Transverse colon (tissue), 4 donors: ENCODE measurements at regions not wholly inside any gene's neighbourhood (a gene's known extent, or its start where the extent isn't known, plus 50 kb on each side); places are given as distances from the start of the nearest gene placed in this dataset.

Experiments used
- DNase-seq: peaks from one replicate; pipeline ENCODE4 v3.0.0-alpha.2; 2019
- H3K27ac ChIP-seq, 4 donors: fragments of 200-600 bp; sonication (generic); 2 replicates each; pipeline ENCODE4 v1.5.1; 2016 to 2018; ENCODE audit warnings: inconsistent platforms in 4 of 4
- H3K27me3 ChIP-seq: fragments of 200-600 bp; sonication (generic); 2 replicates; pipeline ENCODE4 v1.5.1; 2017; ENCODE audit warnings: inconsistent platforms
- H3K36me3 ChIP-seq, 4 donors: fragments of 200-600 bp; sonication (generic); 2 replicates each; pipeline ENCODE4 v1.5.1; 2017 to 2019; ENCODE audit warnings: inconsistent platforms in 4 of 4
- H3K4me1 ChIP-seq, 4 donors: fragments of 200-600 bp; sonication (generic); 2 replicates each; pipeline ENCODE4 v1.5.1; 2017 to 2020; ENCODE audit warnings: inconsistent platforms in 4 of 4
- H3K4me3 ChIP-seq, 4 donors: fragments of 200-600 bp; sonication (generic); 1 replicate in 1 of 4; 2 replicates in 3 of 4; pipeline versions ENCODE4 v1.5.1 to v1.6.1; 2017 to 2019; ENCODE audit warnings: inconsistent platforms in 4 of 4
- H3K9me3 ChIP-seq, 2 donors: fragments of 200-600 bp; sonication (generic); 2 replicates each; pipeline ENCODE4 v1.5.1; 2017 to 2019; ENCODE audit warnings: inconsistent platforms in 2 of 2
- CTCF ChIP-seq, 5 experiments: fragments of 200-600 bp in 3 of 5; fragments of 450-650 bp in 2 of 5; sonication (generic) in 3 of 5; IDR thresholded peaks; 1 replicate in 2 of 5; 2 replicates in 3 of 5; pipeline ENCODE4 v1.5.1; 2016 to 2017; ENCODE audit warnings: antibody characterized with exemption in 5 of 5, inconsistent platforms in 3 of 5, mild to moderate bottlenecking in 2 of 5, moderate library complexity in 1 of 5
- EP300 ChIP-seq: sonication (generic); formaldehyde crosslinking; IDR thresholded peaks from one replicate; pipeline ENCODE4 v1.6.1; 2017; ENCODE audit warnings: antibody characterized with exemption, low read depth
- POLR2A ChIP-seq: fragments of 450-650 bp; IDR thresholded peaks from one replicate; pipeline ENCODE4 v1.6.1; 2016; ENCODE audit warnings: antibody characterized with exemption, mild to moderate bottlenecking, moderate library complexity
- POLR2AphosphoS5 ChIP-seq, 3 donors: sonication (generic); formaldehyde crosslinking; IDR thresholded peaks; one replicate each; pipeline ENCODE4 v1.6.1; 2016; ENCODE audit warnings: antibody characterized with exemption in 3 of 3
- WGBS, 2 donors: methylation state at CpG; one replicate each; pipeline ENCODE4 v1.1.5; 2018; ENCODE audit warnings: low coverage in 1 of 2; 5-methylcytosine and 5-hydroxymethylcytosine counted together
- in situ Hi-C, 4 donors: fragments of 200-750 bp; cut with MboI; loops; one replicate each; pipeline versions ENCODE4 v1.15.0 to v1.15.1; 2017; ENCODE audit warnings: low sequenced_read_pairs in 3 of 4, low pct_ligation_motif_present in 1 of 4, low pct_unique_long_range_greater_than_20kb in 1 of 4
- intact Hi-C: fragments of 100-400 bp; cut with DNase I; formaldehyde crosslinking; loops from one replicate; pipeline ENCODE4 v1.15.1; 2023; ENCODE audit warnings: low total_unique reads

GRCh38 chr1:238258510-238258909 is 367.8 kb upstream of the ZP4 start:
- in situ Hi-C loops (no loop called here), intact Hi-C loops (no loop called here)
- Histone ChIP-seq H3K27ac (no peak overlapping the region), H3K27me3 (no peaks in the 10 kb centered on the region), H3K4me3 (no peak overlapping the region), H3K4me1 (no peaks in the 10 kb centered on the region), H3K36me3 (no peaks in the 10 kb centered on the region), H3K9me3 (no peaks in the 10 kb centered on the region)
- TF ChIP-seq POLR2AphosphoS5 (IDR thresholded peaks at IDR 0.05) (no peak), POLR2A (no peak), CTCF (IDR thresholded peaks at IDR 0.05) (no peak), EP300 (no peak)
- no peak for DNase-seq

GRCh38 chr1:238257018-238257621 is 366.4 kb upstream of the ZP4 start:
- no peak for DNase-seq
- intact Hi-C loops: no loop called here
- TF ChIP-seq EP300: no peak
- TF ChIP-seq POLR2AphosphoS5 (IDR thresholded peaks at IDR 0.05): no peak
- TF ChIP-seq CTCF (IDR thresholded peaks at IDR 0.05): no peak
- TF ChIP-seq POLR2A: no peak

GRCh38 chr1:238254935-238255334 is 364.2 kb upstream of the ZP4 start:
- no peak overlapping the region for H3K4me3 ChIP-seq
- H3K4me1 ChIP-seq: no peaks in the 10 kb centered on the region
- H3K27ac ChIP-seq: no peak overlapping the region
- in situ Hi-C loops: no loop called here
- no peak for TF ChIP-seq EP300
- TF ChIP-seq POLR2A: no peak
- no peak for TF ChIP-seq CTCF (IDR thresholded peaks at IDR 0.05)
- intact Hi-C loops: no loop called here
- H3K27me3 ChIP-seq: no peaks in the 10 kb centered on the region
- 69 to 78% methylated on average over 2 to 3 of the region's 3 CpGs for WGBS, 2 donors
- no peak for DNase-seq
- H3K36me3 ChIP-seq: no peaks in the 10 kb centered on the region
- no peaks in the 10 kb centered on the region for H3K9me3 ChIP-seq

More at GRCh38 chr1:238257018-238257621, 366.4 kb upstream of the ZP4 start:
- Histone ChIP-seq H3K27me3 (no peaks in the 10 kb centered on the region), H3K27ac (no peak overlapping the region), H3K36me3 (no peaks in the 10 kb centered on the region), H3K4me1 (no peaks in the 10 kb centered on the region), H3K4me3 (no peak overlapping the region), H3K9me3 (no peaks in the 10 kb centered on the region)
- WGBS, 2 donors: 76% methylated on average over 7 of the region's 7 CpGs
- in situ Hi-C loops: no loop called here

- Histone ChIP-seq H3K27ac (no peak overlapping the region), H3K4me1 (no peaks in the 10 kb centered on the region), H3K27me3 (no peaks in the 10 kb centered on the region), H3K36me3 (no peaks in the 10 kb centered on the region), H3K9me3 (no peaks in the 10 kb centered on the region), H3K4me3 (no peak overlapping the region)
- in situ Hi-C loops: no loop called here
- peak; percentile 47 for DNase-seq
- WGBS, 2 donors: 56 to 57% methylated on average over 13 to 15 of the region's 15 CpGs
- TF ChIP-seq POLR2AphosphoS5 (IDR thresholded peaks at IDR 0.05) (no peak), EP300 (no peak), POLR2A (no peak), CTCF (IDR thresholded peaks at IDR 0.05) (peak in 4 of 5 experiments; percentile 35 to 42 (median 40))
- intact Hi-C loops: no loop called here
These were observed 361.5 kb upstream of the ZP4 start for GRCh38 chr1:238252033-238252802.
